ENCODE measurements at regions not wholly inside any gene's neighbourhood (a gene's known extent, or its start where the extent isn't known, plus 50 kb on each side); places are given as distances from the start of the nearest gene placed in this dataset.

- ChIA-PET POLR2A (no interaction called here), CTCF (no interaction called here)
- no peak for TF ChIP-seq POLR2AphosphoS5 (IDR thresholded peaks at IDR 0.05; ENCODE audit: low read depth, low read length)
- TF ChIP-seq, protein P1, sequence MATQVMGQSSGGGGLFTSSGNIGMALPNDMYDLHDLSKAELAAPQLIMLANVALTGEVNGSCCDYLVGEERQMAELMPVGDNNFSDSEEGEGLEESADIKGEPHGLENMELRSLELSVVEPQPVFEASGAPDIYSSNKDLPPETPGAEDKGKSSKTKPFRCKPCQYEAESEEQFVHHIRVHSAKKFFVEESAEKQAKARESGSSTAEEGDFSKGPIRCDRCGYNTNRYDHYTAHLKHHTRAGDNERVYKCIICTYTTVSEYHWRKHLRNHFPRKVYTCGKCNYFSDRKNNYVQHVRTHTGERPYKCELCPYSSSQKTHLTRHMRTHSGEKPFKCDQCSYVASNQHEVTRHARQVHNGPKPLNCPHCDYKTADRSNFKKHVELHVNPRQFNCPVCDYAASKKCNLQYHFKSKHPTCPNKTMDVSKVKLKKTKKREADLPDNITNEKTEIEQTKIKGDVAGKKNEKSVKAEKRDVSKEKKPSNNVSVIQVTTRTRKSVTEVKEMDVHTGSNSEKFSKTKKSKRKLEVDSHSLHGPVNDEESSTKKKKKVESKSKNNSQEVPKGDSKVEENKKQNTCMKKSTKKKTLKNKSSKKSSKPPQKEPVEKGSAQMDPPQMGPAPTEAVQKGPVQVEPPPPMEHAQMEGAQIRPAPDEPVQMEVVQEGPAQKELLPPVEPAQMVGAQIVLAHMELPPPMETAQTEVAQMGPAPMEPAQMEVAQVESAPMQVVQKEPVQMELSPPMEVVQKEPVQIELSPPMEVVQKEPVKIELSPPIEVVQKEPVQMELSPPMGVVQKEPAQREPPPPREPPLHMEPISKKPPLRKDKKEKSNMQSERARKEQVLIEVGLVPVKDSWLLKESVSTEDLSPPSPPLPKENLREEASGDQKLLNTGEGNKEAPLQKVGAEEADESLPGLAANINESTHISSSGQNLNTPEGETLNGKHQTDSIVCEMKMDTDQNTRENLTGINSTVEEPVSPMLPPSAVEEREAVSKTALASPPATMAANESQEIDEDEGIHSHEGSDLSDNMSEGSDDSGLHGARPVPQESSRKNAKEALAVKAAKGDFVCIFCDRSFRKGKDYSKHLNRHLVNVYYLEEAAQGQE (IDR thresholded peaks at IDR 0.05; ENCODE audit: insufficient read depth in 1 of 2, low read depth in 2 of 2, low read length in 1 of 2), result no peak
- TF ChIP-seq CTCF (IDR thresholded peaks at IDR 0.05), result no peak
- no peak for TF ChIP-seq SIN3A (IDR thresholded peaks at IDR 0.05; ENCODE audit: borderline replicate concordance, insufficient read depth, low read depth, low read length)
- DNase-seq (ENCODE audit: low read depth, low spot score) (no peak), ATAC-seq (no peak)
- no peaks in the 10 kb centered on the region for H3K4me1 ChIP-seq (ENCODE audit: control insufficient read depth, insufficient read depth, low read length)
- in situ Hi-C loops (cut with HindIII; ENCODE audit: low pct_unique_long_range_greater_than_20kb, low sequenced_read_pairs), result no loop called here
- H3K27me3 ChIP-seq (ENCODE audit: control insufficient read depth, insufficient read depth, low read length), result no peaks in the 10 kb centered on the region
- no peaks in the 10 kb centered on the region for H3K36me3 ChIP-seq (ENCODE audit: control insufficient read depth, insufficient read depth, low read length)
- no peak overlapping the region for H3K27ac ChIP-seq (ENCODE audit: low read length)
- no TSS peak for BruUV-seq (replicated peaks)
- no peak overlapping the region for H3K4me3 ChIP-seq (ENCODE audit: low read depth in 2 of 2, low read length in 2 of 2)
- no peaks in the 10 kb centered on the region for H3K9me3 ChIP-seq (ENCODE audit: control insufficient read depth, insufficient read depth, low read depth, low read length)
- intact Hi-C loops (cut with micrococcal nuclease; ENCODE audit: unreplicated experiment), result no loop called here
These were observed 275.0 kb upstream of the IL1RAPL1 start for GRCh38 chrX:28312259-28312658.

DNA sequence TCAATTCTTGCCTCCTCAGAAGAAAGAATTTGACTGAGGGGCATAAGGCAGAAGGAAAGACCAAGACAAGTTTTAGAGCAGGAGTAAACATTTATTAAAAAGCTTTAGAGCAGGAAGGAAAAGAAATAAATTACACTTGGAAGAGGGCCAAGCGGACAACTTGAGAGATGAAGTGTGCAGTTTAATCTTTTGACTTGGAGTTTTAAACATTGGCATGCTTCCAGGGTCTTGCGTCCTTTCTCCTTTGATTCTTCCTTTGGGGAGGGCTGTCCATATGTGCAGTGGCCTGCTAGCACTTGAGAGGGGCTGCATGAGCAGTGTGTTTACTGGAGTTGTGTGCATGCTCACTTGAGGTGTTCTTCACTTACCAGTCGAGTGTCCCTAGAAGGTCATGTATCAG lies 275.8 kb upstream of the IL1RAPL1 start:
- POLR2A ChIA-PET, result no interaction called here
- TF ChIP-seq TCF7L2 (IDR thresholded peaks at IDR 0.05; ENCODE audit: low read depth, low read length), result no peak
- TF ChIP-seq SIN3A (IDR thresholded peaks at IDR 0.05; ENCODE audit: borderline replicate concordance, insufficient read depth, low read depth, low read length), result no peak
- TF ChIP-seq, protein P1 (IDR thresholded peaks at IDR 0.05; ENCODE audit: insufficient read depth in 1 of 2, low read depth in 2 of 2, low read length in 1 of 2), result no peak
- no peak for TF ChIP-seq POLR2AphosphoS5 (IDR thresholded peaks at IDR 0.05; ENCODE audit: low read depth, low read length)
- TF ChIP-seq CTCF (IDR thresholded peaks at IDR 0.05), result no peak
- in situ Hi-C loops (cut with HindIII; ENCODE audit: low pct_unique_long_range_greater_than_20kb, low sequenced_read_pairs), result no loop called here
- CTCF ChIA-PET, result no interaction called here
- no peaks in the 10 kb centered on the region for H3K27me3 ChIP-seq (ENCODE audit: control insufficient read depth, insufficient read depth, low read length)
- intact Hi-C loops (cut with micrococcal nuclease; ENCODE audit: unreplicated experiment), result no loop called here
- DNase-seq (ENCODE audit: low read depth, low spot score) (no peak), ATAC-seq (no peak)
- H3K27ac ChIP-seq (ENCODE audit: low read length), result no peak overlapping the region
- no peaks in the 10 kb centered on the region for H3K4me1 ChIP-seq (ENCODE audit: control insufficient read depth, insufficient read depth, low read length)
- no peak overlapping the region for H3K4me3 ChIP-seq (ENCODE audit: low read depth in 2 of 2, low read length in 2 of 2)
- no peaks in the 10 kb centered on the region for H3K36me3 ChIP-seq (ENCODE audit: control insufficient read depth, insufficient read depth, low read length)
- BruUV-seq (replicated peaks), result no TSS peak
- H3K9me3 ChIP-seq (ENCODE audit: control insufficient read depth, insufficient read depth, low read depth, low read length), result no peaks in the 10 kb centered on the region

All from Panc1 (cell line).